ENCODE measurements at regions not wholly inside any gene's neighbourhood (a gene's known extent, or its start where the extent isn't known, plus 50 kb on each side); places are given as distances from the start of the nearest gene placed in this dataset.

DNA sequence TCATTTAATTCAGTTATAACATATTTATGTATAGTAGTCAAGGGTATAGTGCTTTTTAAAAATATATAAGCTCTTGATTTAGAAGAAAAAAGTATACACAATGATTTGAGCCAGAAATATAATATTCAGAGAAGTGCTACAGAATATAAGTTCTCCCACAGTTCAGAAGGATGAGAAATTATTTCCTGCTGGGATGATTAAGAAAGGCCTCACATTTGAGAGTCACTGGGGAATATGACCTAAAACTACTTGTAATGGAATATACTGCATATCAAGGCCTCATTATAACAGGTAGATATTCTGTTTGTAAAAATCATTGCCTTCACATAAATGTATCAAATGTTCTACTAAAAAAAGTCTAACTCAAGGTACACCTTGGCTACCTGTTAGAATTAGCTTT lies 203.5 kb downstream of the MBD2 start:
- TF ChIP-seq, protein P1, sequence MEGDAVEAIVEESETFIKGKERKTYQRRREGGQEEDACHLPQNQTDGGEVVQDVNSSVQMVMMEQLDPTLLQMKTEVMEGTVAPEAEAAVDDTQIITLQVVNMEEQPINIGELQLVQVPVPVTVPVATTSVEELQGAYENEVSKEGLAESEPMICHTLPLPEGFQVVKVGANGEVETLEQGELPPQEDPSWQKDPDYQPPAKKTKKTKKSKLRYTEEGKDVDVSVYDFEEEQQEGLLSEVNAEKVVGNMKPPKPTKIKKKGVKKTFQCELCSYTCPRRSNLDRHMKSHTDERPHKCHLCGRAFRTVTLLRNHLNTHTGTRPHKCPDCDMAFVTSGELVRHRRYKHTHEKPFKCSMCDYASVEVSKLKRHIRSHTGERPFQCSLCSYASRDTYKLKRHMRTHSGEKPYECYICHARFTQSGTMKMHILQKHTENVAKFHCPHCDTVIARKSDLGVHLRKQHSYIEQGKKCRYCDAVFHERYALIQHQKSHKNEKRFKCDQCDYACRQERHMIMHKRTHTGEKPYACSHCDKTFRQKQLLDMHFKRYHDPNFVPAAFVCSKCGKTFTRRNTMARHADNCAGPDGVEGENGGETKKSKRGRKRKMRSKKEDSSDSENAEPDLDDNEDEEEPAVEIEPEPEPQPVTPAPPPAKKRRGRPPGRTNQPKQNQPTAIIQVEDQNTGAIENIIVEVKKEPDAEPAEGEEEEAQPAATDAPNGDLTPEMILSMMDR (IDR thresholded peaks at IDR 0.05): no peak
- no peak for TF ChIP-seq POLR2A (IDR thresholded peaks at IDR 0.05)
